ENCODE measurements at regions not wholly inside any gene's neighbourhood (a gene's known extent, or its start where the extent isn't known, plus 50 kb on each side); places are given as distances from the start of the nearest gene placed in this dataset.

- TF ChIP-seq SP2 (IDR thresholded peaks at IDR 0.05; ENCODE audit: extremely low read depth, low read depth, low read length, poor library complexity, severe bottlenecking) (no peak), RFX7 (CRISPR knock-in tag; IDR thresholded peaks at IDR 0.05) (no peak), ZNF174 (CRISPR knock-in tag; IDR thresholded peaks at IDR 0.05) (no peak), LARP7 (IDR thresholded peaks at IDR 0.05) (no peak), ZNF384 (IDR thresholded peaks at IDR 0.05; ENCODE audit: low read depth, low read length) (no peak), SIN3A (IDR thresholded peaks at IDR 0.05; ENCODE audit: borderline replicate concordance in 2 of 2, control insufficient read depth in 1 of 2, low read depth in 2 of 2, low read length in 2 of 2) (no peak), ETV1 (tag; conservative IDR thresholded peaks at IDR 0.05; ENCODE audit: low read depth) (0 out of 2 replicates have a peak, but pooled peaks have one; percentile 26), SP1 (CRISPR knock-in tag; IDR thresholded peaks at IDR 0.05) (no peak), ZNF217 (CRISPR knock-in tag; IDR thresholded peaks at IDR 0.05) (no peak), ZEB2 (IDR thresholded peaks at IDR 0.05) (no peak), KAT7 (CRISPR knock-in tag; IDR thresholded peaks at IDR 0.05; ENCODE audit: borderline replicate concordance) (no peak), ZNF280A (IDR thresholded peaks at IDR 0.05; ENCODE audit: low read depth, partially characterized antibody) (no peak), CBX2 (IDR thresholded peaks at IDR 0.05; ENCODE audit: insufficient read depth, low read length, poor library complexity, severe bottlenecking) (no peak), EP400 (IDR thresholded peaks at IDR 0.05) (no peak), NRF1 (conservative IDR thresholded peaks at IDR 0.05 in 1 of 2, IDR thresholded peaks at IDR 0.05 in 1 of 2) (no peak), ZNF436 (CRISPR knock-in tag; IDR thresholded peaks at IDR 0.05) (no peak), SMAD3 (CRISPR knock-in tag; conservative IDR thresholded peaks at IDR 0.05) (no peak)
- TF ChIP-seq, protein P1, sequence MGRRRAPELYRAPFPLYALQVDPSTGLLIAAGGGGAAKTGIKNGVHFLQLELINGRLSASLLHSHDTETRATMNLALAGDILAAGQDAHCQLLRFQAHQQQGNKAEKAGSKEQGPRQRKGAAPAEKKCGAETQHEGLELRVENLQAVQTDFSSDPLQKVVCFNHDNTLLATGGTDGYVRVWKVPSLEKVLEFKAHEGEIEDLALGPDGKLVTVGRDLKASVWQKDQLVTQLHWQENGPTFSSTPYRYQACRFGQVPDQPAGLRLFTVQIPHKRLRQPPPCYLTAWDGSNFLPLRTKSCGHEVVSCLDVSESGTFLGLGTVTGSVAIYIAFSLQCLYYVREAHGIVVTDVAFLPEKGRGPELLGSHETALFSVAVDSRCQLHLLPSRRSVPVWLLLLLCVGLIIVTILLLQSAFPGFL (CRISPR knock-in tag; IDR thresholded peaks at IDR 0.05) = no peak
- TF ChIP-seq, protein P2, sequence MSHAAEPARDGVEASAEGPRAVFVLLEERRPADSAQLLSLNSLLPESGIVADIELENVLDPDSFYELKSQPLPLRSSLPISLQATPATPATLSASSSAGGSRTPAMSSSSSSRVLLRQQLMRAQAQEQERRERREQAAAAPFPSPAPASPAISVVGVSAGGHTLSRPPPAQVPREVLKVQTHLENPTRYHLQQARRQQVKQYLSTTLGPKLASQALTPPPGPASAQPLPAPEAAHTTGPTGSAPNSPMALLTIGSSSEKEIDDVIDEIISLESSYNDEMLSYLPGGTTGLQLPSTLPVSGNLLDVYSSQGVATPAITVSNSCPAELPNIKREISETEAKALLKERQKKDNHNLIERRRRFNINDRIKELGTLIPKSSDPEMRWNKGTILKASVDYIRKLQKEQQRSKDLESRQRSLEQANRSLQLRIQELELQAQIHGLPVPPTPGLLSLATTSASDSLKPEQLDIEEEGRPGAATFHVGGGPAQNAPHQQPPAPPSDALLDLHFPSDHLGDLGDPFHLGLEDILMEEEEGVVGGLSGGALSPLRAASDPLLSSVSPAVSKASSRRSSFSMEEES (CRISPR knock-in tag; IDR thresholded peaks at IDR 0.05) = no peak
- TF ChIP-seq, protein P3, sequence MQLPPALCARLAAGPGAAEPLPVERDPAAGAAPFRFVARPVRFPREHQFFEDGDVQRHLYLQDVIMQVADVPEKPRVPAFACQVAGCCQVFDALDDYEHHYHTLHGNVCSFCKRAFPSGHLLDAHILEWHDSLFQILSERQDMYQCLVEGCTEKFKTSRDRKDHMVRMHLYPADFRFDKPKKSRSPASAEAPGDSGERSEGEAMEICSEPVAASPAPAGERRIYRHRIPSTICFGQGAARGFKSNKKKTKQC (CRISPR knock-in tag; IDR thresholded peaks at IDR 0.05) = no peak
- TF ChIP-seq, protein P4, sequence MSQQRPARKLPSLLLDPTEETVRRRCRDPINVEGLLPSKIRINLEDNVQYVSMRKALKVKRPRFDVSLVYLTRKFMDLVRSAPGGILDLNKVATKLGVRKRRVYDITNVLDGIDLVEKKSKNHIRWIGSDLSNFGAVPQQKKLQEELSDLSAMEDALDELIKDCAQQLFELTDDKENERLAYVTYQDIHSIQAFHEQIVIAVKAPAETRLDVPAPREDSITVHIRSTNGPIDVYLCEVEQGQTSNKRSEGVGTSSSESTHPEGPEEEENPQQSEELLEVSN (IDR thresholded peaks at IDR 0.05; ENCODE audit: borderline replicate concordance in 1 of 2, extremely low read depth in 1 of 2, insufficient read depth in 1 of 2, insufficient read length in 1 of 2, low read depth in 1 of 2, low read length in 1 of 2, poor library complexity in 1 of 2, severe bottlenecking in 1 of 2) = no peak
- TF ChIP-seq, protein P5, sequence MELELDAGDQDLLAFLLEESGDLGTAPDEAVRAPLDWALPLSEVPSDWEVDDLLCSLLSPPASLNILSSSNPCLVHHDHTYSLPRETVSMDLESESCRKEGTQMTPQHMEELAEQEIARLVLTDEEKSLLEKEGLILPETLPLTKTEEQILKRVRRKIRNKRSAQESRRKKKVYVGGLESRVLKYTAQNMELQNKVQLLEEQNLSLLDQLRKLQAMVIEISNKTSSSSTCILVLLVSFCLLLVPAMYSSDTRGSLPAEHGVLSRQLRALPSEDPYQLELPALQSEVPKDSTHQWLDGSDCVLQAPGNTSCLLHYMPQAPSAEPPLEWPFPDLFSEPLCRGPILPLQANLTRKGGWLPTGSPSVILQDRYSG (tag; conservative IDR thresholded peaks at IDR 0.05; ENCODE audit: low read depth) = no peak
Measured at GRCh38 chrX:150200820-150201287, 162.3 kb upstream of the MAMLD1 start (continued).

Measured in K562 (cell line).